ENCODE measurements at regions not wholly inside any gene's neighbourhood (a gene's known extent, or its start where the extent isn't known, plus 50 kb on each side); places are given as distances from the start of the nearest gene placed in this dataset.

- Histone ChIP-seq H3K4me2 (ENCODE audit: low read depth, low read length) (no peak overlapping the region), H3K27ac (ENCODE audit: extremely low read length, insufficient read depth, low read length) (no peak overlapping the region), H3K4me1 (ENCODE audit: insufficient read depth, low read length) (no peaks in the 10 kb centered on the region), H4K20me1 (ENCODE audit: insufficient read depth, low read length) (no peaks in the 10 kb centered on the region), H3K9ac (ENCODE audit: insufficient read depth, low read depth, low read length) (no peak overlapping the region), H3K79me2 (ENCODE audit: insufficient read depth, low read length) (no peaks in the 10 kb centered on the region), H3K27me3 (ENCODE audit: control insufficient read depth in 1 of 2, insufficient read depth in 2 of 2, low read length in 2 of 2) (peaks cover 3 to 28% of the 10 kb centered on the region in 2 experiments; a peak in 1 of 5 replicates), H2AFZ (ENCODE audit: low read length) (no peak overlapping the region), H3K9me3 (ENCODE audit: low read length) (no peaks in the 10 kb centered on the region), H3K36me3 (replicated peaks in 1 of 2; ENCODE audit: control insufficient read depth in 1 of 2, insufficient read depth in 2 of 2, low read length in 2 of 2) (no peaks in the 10 kb centered on the region), H3K4me3 (replicated peaks in 1 of 3; ENCODE audit: insufficient read depth in 1 of 3, low read depth in 2 of 3, low read length in 3 of 3) (no peak overlapping the region)
- intact Hi-C loops (cut with micrococcal nuclease; ENCODE audit: unreplicated experiment) (no loop called here), in situ Hi-C loops (cut with HindIII; ENCODE audit: extremely low pct_ligation_motif_present, low pct_unique_long_range_greater_than_20kb) (no loop called here)
- no peak for ATAC-seq
- ChIA-PET CTCF (ENCODE audit: low intra/inter-chr PET ratio, low total read pairs) (no interaction called here), POLR2A (no interaction called here)
- WGBS (ENCODE audit: low lambda C conversion rate) = 19% methylated on average over 3 of the region's 3 CpGs
- TF ChIP-seq HNRNPLL (IDR thresholded peaks at IDR 0.05; ENCODE audit: low read depth, low read length, poor library complexity, severe bottlenecking) (no peak), ZNF17 (CRISPR knock-in tag; IDR thresholded peaks at IDR 0.05) (no peak), MXI1 (IDR thresholded peaks at IDR 0.05; ENCODE audit: borderline replicate concordance, low read depth, low read length) (no peak), IRF9 (CRISPR knock-in tag; IDR thresholded peaks at IDR 0.05; ENCODE audit: borderline replicate concordance) (no peak), ZNF264 (CRISPR knock-in tag; IDR thresholded peaks at IDR 0.05) (no peak), ZBTB3 (CRISPR knock-in tag; IDR thresholded peaks at IDR 0.05; ENCODE audit: borderline replicate concordance, low read depth) (no peak), TAF15 (IDR thresholded peaks at IDR 0.05; ENCODE audit: low read depth, low read length, poor library complexity, severe bottlenecking) (no peak), ZMYM3 (CRISPR knock-in tag; IDR thresholded peaks at IDR 0.05) (no peak), FLYWCH1 (CRISPR knock-in tag; IDR thresholded peaks at IDR 0.05) (no peak), KDM3A (CRISPR knock-in tag; IDR thresholded peaks at IDR 0.05; ENCODE audit: low read depth) (no peak)
- FAIRE-seq = no peak
- BruUV-seq (replicated peaks) = no TSS peak
- no peak for DNase-seq (ENCODE audit: low spot score)
These were observed 79.1 kb upstream of the MAFB start for GRCh38 chr20:40768105-40768504.
